Mesothelial cell of epicardium (in vitro differentiated cells): ENCODE measurements at regions not wholly inside any gene's neighbourhood (a gene's known extent, or its start where the extent isn't known, plus 50 kb on each side); places are given as distances from the start of the nearest gene placed in this dataset.
A peak's percentile ranks its signal among the peaks of the same experiment; 100 is the strongest.

ENCODE experiments used
- DNase-seq, 2 experiments: peaks; one replicate each; pipeline ENCODE4 v3.0.0; 2021; ENCODE audit warnings: low spot score in 2 of 2; ENCODE audit not compliant: unreplicated experiment in 2 of 2
- H3K27ac Mint-ChIP-seq: 2 replicates; pipeline ENCODE4 v1.8.0; 2021; ENCODE audit warnings: mixed read lengths
- H3K27me3 Mint-ChIP-seq: 2 replicates; pipeline ENCODE4 v1.8.0; 2021; ENCODE audit warnings: low read depth, mixed read lengths
- H3K36me3 Mint-ChIP-seq: 2 replicates; pipeline ENCODE4 v1.8.0; 2021; ENCODE audit warnings: mixed read lengths
- H3K4me1 Mint-ChIP-seq: 2 replicates; pipeline ENCODE4 v1.8.0; 2021; ENCODE audit warnings: mixed read lengths
- H3K4me3 Mint-ChIP-seq: 2 replicates; pipeline ENCODE4 v1.8.0; 2021; ENCODE audit warnings: mild to moderate bottlenecking, moderate library complexity, mixed read lengths
- H3K9me3 Mint-ChIP-seq: 2 replicates; pipeline ENCODE4 v1.8.0; 2021; ENCODE audit warnings: mixed read lengths
- CTCF ChIP-seq: fragments of 200-600 bp; sonication (generic); IDR thresholded peaks from one replicate; pipeline ENCODE4 v1.5.0; 2021; ENCODE audit warnings: antibody characterized with exemption; ENCODE audit not compliant: unreplicated experiment

GRCh38 chr2:8139668-8140200 lies 542.1 kb upstream of the ID2 start:
- Mint-ChIP-seq H3K4me1 (peaks cover 27% of the 10 kb centered on the region), H3K4me3 (no peak overlapping the region), H3K9me3 (no peaks in the 10 kb centered on the region), H3K27me3 (no peaks in the 10 kb centered on the region), H3K27ac (no peak overlapping the region), H3K36me3 (no peaks in the 10 kb centered on the region)
- no peak for DNase-seq
- TF ChIP-seq CTCF: no peak

GRCh38 chr2:8141079-8141707 lies 540.7 kb upstream of the ID2 start:
- H3K27me3 Mint-ChIP-seq: no peaks in the 10 kb centered on the region
- H3K36me3 Mint-ChIP-seq: no peaks in the 10 kb centered on the region

GRCh38 chr2:8141780-8142179 lies 540.1 kb upstream of the ID2 start:
- Mint-ChIP-seq H3K4me1 (peaks cover 25% of the 10 kb centered on the region), H3K36me3 (no peaks in the 10 kb centered on the region), H3K9me3 (no peaks in the 10 kb centered on the region), H3K4me3 (no peak overlapping the region), H3K27me3 (no peaks in the 10 kb centered on the region), H3K27ac (peak overlapping the region; percentile 82)
- no peak for TF ChIP-seq CTCF
- DNase-seq: no peak

More at GRCh38 chr2:8141079-8141707, 540.7 kb upstream of the ID2 start:
- Mint-ChIP-seq H3K9me3 (no peaks in the 10 kb centered on the region), H3K27ac (peak overlapping the region; percentile 82), H3K4me1 (peaks cover 21% of the 10 kb centered on the region), H3K4me3 (no peak overlapping the region)
- no peak for TF ChIP-seq CTCF
- no peak for DNase-seq

- H3K4me1 Mint-ChIP-seq: peaks cover 23% of the 10 kb centered on the region
- H3K36me3 Mint-ChIP-seq: no peaks in the 10 kb centered on the region
- H3K9me3 Mint-ChIP-seq: no peaks in the 10 kb centered on the region
- no peak overlapping the region for H3K27ac Mint-ChIP-seq
- no peak overlapping the region for H3K4me3 Mint-ChIP-seq
- no peaks in the 10 kb centered on the region for H3K27me3 Mint-ChIP-seq
- TF ChIP-seq CTCF: no peak
- DNase-seq: no peak
Observed at GRCh38 chr2:8142461-8142860, 539.4 kb upstream of the ID2 start.

GRCh38 chr2:8144131-8144631 lies 537.7 kb upstream of the ID2 start:
- Mint-ChIP-seq H3K27me3 (no peaks in the 10 kb centered on the region), H3K9me3 (no peaks in the 10 kb centered on the region), H3K4me1 (peaks cover 23% of the 10 kb centered on the region)

More at GRCh38 chr2:8144131-8144631, 537.7 kb upstream of the ID2 start:
- Mint-ChIP-seq H3K27ac (no peak overlapping the region), H3K4me3 (no peak overlapping the region), H3K36me3 (no peaks in the 10 kb centered on the region)
- DNase-seq: no peak
- TF ChIP-seq CTCF: no peak
